Gastrocnemius medialis (tissue), 4 donors: ENCODE measurements at regions not wholly inside any gene's neighbourhood (a gene's known extent, or its start where the extent isn't known, plus 50 kb on each side); places are given as distances from the start of the nearest gene placed in this dataset.

ENCODE experiments used
- POLR2A ChIP-seq, 2 donors: fragments of 450-650 bp; IDR thresholded peaks; one replicate each; pipeline ENCODE4 v1.6.1; 2017; ENCODE audit warnings: antibody characterized with exemption in 2 of 2, mild to moderate bottlenecking in 2 of 2, moderate library complexity in 2 of 2
- TF ChIP-seq, protein P1 (sequence below), 5 experiments: fragments of 450-650 bp in 3 of 5; fragments of 200-600 bp in 2 of 5; sonication (generic) in 2 of 5; IDR thresholded peaks in 4 of 5; conservative IDR thresholded peaks in 1 of 5; 1 replicate in 4 of 5; 2 replicates in 1 of 5; pipeline ENCODE4 v1.5.1; 2016 to 2019; ENCODE audit warnings: antibody characterized with exemption in 5 of 5, mild to moderate bottlenecking in 3 of 5, moderate library complexity in 3 of 5

- TF ChIP-seq, protein P1, sequence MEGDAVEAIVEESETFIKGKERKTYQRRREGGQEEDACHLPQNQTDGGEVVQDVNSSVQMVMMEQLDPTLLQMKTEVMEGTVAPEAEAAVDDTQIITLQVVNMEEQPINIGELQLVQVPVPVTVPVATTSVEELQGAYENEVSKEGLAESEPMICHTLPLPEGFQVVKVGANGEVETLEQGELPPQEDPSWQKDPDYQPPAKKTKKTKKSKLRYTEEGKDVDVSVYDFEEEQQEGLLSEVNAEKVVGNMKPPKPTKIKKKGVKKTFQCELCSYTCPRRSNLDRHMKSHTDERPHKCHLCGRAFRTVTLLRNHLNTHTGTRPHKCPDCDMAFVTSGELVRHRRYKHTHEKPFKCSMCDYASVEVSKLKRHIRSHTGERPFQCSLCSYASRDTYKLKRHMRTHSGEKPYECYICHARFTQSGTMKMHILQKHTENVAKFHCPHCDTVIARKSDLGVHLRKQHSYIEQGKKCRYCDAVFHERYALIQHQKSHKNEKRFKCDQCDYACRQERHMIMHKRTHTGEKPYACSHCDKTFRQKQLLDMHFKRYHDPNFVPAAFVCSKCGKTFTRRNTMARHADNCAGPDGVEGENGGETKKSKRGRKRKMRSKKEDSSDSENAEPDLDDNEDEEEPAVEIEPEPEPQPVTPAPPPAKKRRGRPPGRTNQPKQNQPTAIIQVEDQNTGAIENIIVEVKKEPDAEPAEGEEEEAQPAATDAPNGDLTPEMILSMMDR (IDR thresholded peaks at IDR 0.05 in 4 of 5, conservative IDR thresholded peaks at IDR 0.05 in 1 of 5) = no peak
- TF ChIP-seq POLR2A (IDR thresholded peaks at IDR 0.05) = no peak
Observed at GRCh38 chr2:18356676-18357075, 203.8 kb downstream of the RDH14 start.
